ENCODE measurements at regions not wholly inside any gene's neighbourhood (a gene's known extent, or its start where the extent isn't known, plus 50 kb on each side); places are given as distances from the start of the nearest gene placed in this dataset.
A peak's percentile ranks its signal among the peaks of the same experiment; 100 is the strongest.

DNA sequence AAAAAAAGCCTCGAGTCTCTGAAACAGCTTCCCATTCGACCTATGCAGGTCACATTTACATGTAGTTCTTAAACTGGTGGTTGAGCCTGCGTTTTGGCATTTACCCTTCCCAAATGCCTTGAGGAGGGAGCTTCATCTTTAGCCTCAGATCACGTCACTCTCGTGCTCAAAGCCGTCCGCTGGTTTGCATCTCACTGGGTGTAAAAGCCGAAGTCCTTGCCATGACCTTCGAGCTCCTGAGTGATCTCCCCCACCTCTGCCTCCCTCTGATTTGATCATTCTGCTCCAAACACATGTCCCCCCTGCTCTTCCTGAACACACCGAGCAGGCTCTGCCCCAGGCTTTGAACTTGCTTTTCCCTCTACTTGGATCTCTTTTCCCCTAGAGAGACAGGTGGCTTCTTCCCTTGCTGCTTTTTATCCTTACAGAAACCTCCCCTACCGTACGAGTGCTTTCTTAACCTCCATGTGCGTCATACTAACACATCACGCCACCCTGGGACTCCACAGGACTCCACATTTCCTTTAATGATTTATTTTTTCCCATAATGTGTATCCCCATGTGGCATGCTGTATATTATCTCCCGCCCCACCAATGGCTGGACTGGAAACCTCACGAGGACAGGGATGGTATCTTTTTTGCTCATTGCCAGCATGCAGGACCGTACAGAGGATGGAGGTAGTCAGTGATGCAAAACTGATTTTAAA lies 610.7 kb downstream of the VRK1 start:
- H3K4me3 Mint-ChIP-seq = peak overlapping the region; percentile 3
- no peaks in the 10 kb centered on the region for H3K36me3 Mint-ChIP-seq (ENCODE audit: insufficient read depth)
- H3K27ac Mint-ChIP-seq (ENCODE audit: low read depth) = peak overlapping the region; percentile 58
- H3K27me3 Mint-ChIP-seq = no peaks in the 10 kb centered on the region
- ATAC-seq (replicated peaks; ENCODE audit: extremely low read depth, poor library complexity, severe bottlenecking) (no peak), DNase-seq (ENCODE audit: low spot score in 2 of 2) (no peak)
- H3K4me1 Mint-ChIP-seq = peaks cover 31% of the 10 kb centered on the region
- H3K9me3 Mint-ChIP-seq = no peaks in the 10 kb centered on the region

DNA sequence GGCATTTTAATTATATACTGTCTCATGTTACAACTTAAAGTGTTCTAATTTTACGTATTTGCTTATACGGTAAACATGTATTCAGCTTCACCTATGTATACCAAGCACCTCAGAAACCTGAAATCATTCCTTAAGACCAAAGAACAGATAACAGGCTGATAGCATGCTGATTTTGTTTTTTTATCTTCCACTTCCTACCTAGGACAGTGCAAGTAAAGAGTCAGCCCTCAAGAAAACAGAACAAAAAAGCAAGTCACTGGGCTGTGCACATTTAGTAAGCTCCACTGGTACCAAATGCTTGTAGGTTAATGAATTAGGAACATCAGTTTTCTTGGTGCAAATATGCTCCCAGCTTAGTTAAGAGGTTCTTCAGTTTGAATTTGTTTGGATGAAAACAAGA lies 611.3 kb downstream of the VRK1 start:
- peaks cover 31% of the 10 kb centered on the region for H3K4me1 Mint-ChIP-seq
- no peaks in the 10 kb centered on the region for H3K36me3 Mint-ChIP-seq (ENCODE audit: insufficient read depth)
- ATAC-seq (replicated peaks; ENCODE audit: extremely low read depth, poor library complexity, severe bottlenecking) (peak; percentile 46), DNase-seq (ENCODE audit: low spot score in 2 of 2) (no peak)
- peak overlapping the region; percentile 58 for H3K27ac Mint-ChIP-seq (ENCODE audit: low read depth)
- no peaks in the 10 kb centered on the region for H3K27me3 Mint-ChIP-seq
- H3K4me3 Mint-ChIP-seq = peak overlapping the region; percentile 47
- no peaks in the 10 kb centered on the region for H3K9me3 Mint-ChIP-seq

DNA sequence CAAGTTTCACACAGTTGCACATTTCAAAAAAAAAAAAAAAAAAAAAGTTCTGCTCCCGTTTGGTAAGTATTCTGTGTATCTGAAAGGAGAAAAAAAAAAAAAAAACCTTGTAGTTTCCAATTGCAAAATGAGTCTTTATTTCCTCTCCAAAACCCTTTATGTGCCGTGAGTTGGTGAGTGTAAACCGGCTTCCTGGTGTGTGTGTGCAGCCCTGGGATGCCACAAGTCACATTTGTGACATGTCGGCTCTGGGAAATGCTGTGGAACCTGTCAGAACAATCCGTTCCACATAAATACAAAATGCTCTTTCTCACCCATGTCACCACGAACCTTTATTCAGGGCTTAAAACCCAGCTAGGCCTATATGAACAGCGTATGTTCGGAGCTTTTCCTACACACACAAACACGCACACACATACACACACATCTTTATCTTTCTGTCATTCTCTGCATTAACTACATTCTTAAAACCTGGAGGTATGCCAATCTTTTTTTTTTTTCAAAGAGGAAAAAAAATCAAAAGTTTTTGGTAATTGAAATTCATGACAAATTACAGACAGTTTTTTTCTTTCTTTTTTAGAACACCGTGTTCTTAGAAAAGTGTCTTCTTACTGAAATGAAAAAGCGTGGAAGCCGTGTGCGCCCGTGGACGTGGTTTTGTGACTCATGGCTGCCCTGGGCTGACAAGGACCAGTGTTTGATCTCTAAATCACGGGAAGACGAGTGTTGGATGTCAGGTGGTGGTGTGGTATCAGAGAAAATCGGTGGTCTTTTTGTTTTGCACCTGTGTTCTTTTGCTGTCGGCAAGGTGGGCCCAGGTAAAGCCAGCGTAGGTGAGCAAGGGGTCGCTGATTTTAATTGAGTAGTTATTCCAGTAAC lies 612.0 kb downstream of the VRK1 start:
- no peaks in the 10 kb centered on the region for H3K27me3 Mint-ChIP-seq
- ATAC-seq (replicated peaks; ENCODE audit: extremely low read depth, poor library complexity, severe bottlenecking) (peak; percentile 43), DNase-seq (ENCODE audit: low spot score in 2 of 2) (no peak)
- H3K4me1 Mint-ChIP-seq = peaks cover 31% of the 10 kb centered on the region
- H3K36me3 Mint-ChIP-seq (ENCODE audit: insufficient read depth) = no peaks in the 10 kb centered on the region
- H3K4me3 Mint-ChIP-seq = peak overlapping the region; percentile 47
- peak overlapping the region; percentile 58 for H3K27ac Mint-ChIP-seq (ENCODE audit: low read depth)
- no peaks in the 10 kb centered on the region for H3K9me3 Mint-ChIP-seq

DNA sequence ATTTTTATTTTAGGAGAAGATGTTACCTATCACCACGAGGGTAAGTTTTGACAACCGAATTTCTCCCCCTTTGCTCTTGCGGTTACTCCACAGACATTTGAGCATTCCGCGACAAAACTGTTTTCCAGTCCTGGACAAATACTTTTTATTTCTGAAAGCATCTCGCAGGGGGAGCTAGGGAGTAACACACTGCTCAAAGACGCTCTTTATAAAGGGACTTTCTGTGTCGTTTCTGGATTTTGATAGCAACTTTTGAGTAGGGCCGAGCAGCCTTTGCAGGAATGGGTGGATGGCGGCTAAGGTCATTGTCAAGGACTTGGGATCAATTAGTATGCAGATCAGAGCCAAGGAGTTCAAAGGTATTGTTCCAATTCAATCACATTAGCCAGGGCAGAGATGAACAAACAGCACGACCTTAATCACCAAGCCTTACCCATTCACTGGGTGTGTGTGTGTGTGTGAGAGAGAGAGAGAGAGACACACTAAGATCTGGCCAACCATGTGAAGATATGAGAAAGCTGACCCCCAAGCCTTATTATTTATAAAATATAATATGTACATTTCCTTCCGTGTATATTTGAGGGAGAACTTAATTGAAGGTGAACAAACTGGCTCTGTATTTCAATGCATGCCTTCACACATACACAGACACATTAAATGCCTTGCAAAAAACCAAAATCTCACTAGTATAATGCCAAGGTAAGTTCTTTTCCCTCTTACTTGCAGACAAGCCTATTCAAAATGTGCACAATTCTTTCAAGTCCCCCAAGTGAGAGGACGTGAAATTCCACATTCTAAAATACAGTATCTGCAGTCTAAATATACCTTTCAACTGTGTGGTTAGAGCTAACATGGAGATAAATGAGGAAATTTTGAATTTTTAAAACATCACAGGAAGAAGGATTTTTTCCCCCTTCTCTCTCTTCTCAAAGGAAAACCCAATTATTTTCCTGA lies 613.8 kb downstream of the VRK1 start:
- H3K27ac Mint-ChIP-seq (ENCODE audit: low read depth) = no peak overlapping the region

DNA sequence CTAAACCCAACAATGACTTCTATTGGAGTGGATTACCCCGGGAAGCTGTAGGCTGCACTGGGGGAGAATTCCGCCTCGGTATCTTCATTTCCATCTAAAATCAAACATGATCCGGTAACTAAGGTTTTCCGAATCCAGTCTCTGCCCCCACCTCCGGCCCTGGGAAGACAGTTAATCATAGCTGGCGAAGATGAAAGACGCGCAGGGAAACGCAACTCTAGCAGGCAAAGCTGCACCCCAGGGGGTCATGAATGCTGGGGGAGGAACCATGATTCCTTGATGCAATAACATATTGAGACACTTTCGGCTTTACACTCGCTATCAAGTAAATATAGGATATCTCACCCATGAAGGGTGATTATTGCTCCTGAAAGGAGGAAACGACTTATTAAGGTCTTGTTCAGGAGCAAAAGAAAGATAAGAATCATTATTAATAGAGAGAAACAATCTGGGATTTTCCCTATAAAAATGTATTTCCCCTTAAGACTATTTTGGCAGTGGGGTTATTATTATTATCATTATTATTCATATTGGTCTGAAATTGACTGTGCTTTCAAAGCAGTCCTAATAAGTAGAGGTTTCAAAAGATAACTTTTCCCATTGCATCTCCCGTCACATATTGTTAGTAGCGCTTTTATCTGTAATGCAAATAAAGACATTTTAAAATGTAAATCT lies 614.9 kb downstream of the VRK1 start:
- Mint-ChIP-seq H3K4me1 (peaks cover 33% of the 10 kb centered on the region), H3K27ac (ENCODE audit: low read depth) (no peak overlapping the region), H3K36me3 (ENCODE audit: insufficient read depth) (no peaks in the 10 kb centered on the region), H3K27me3 (no peaks in the 10 kb centered on the region), H3K4me3 (no peak overlapping the region), H3K9me3 (no peaks in the 10 kb centered on the region)
- no peak for DNase-seq (ENCODE audit: low spot score in 2 of 2)
- ATAC-seq (replicated peaks; ENCODE audit: extremely low read depth, poor library complexity, severe bottlenecking) = no peak

More for the DNA sequence above, 613.8 kb downstream of the VRK1 start:
- Mint-ChIP-seq H3K4me1 (peaks cover 26% of the 10 kb centered on the region), H3K9me3 (no peaks in the 10 kb centered on the region), H3K4me3 (no peak overlapping the region), H3K27me3 (no peaks in the 10 kb centered on the region), H3K36me3 (ENCODE audit: insufficient read depth) (no peaks in the 10 kb centered on the region)
- DNase-seq (ENCODE audit: low spot score in 2 of 2) (no peak), ATAC-seq (replicated peaks; ENCODE audit: extremely low read depth, poor library complexity, severe bottlenecking) (no peak)

DNA sequence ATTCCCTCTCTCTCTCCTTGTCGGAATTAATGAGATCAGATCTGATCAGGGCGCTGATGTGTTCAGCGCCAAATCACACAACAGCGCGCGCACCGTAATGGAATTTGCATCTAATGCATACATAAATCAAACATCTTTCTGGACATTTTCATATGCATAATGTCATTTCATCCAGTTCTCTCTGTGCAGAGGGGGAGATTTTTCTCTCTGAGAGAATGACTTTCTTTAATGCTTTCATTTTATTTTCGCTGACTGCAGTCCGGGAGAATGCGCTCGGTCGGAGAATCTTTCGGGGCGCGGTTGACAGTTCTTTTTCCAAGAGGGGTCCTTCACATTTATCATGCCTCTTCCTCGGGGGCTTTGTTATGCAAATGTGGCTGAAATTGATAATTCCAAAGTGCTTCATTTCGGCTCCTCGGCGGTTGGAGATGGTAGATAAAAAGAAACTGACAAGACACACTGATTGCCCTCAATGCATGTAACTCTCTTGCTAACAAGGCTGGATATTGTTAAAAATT lies 615.9 kb downstream of the VRK1 start:
- Mint-ChIP-seq H3K36me3 (ENCODE audit: insufficient read depth) (no peaks in the 10 kb centered on the region), H3K4me3 (no peak overlapping the region), H3K9me3 (no peaks in the 10 kb centered on the region), H3K27me3 (no peaks in the 10 kb centered on the region), H3K4me1 (peaks cover 33% of the 10 kb centered on the region), H3K27ac (ENCODE audit: low read depth) (no peak overlapping the region)
- DNase-seq (ENCODE audit: low spot score in 2 of 2) (no peak), ATAC-seq (replicated peaks; ENCODE audit: extremely low read depth, poor library complexity, severe bottlenecking) (no peak)

DNA sequence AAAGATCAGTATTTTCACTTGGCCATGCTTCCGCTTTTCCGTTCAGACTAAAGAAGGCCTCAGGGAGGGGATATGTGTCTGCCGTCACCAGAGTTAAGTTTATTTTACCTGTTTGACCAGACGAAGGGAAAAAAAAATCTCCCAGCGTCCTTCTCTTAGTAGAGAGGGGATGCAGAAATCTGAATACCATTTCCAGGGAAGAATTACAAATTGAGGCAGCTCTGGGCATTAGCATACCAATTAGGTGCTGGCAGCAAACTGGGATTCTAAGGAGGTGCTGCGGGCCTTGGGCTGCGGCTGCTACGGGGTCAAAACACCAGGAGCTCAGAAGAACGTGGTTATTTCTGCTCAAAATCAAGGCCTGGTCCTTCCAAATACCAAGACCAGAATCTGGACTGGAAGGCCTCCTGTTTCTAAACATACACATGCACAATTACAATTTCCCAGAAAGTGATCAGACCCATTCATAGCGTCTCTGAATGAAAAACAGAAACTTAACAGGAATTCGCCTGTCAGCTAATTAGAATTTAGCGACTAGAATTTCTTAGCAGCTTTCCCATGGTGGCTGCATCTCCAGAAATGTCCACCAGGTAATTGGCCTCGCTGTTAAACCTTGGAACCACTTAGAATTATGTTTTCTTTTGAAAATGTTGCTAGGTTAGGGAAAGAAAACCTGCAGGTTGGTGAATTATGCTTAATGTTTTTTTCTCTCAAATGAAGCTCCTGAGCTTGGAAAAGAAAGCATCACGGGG lies 617.0 kb downstream of the VRK1 start:
- no peak overlapping the region for H3K27ac Mint-ChIP-seq (ENCODE audit: low read depth)
- ATAC-seq (replicated peaks; ENCODE audit: extremely low read depth, poor library complexity, severe bottlenecking) (no peak), DNase-seq (ENCODE audit: low spot score in 2 of 2) (no peak)
- no peaks in the 10 kb centered on the region for H3K9me3 Mint-ChIP-seq
- H3K36me3 Mint-ChIP-seq (ENCODE audit: insufficient read depth) = no peaks in the 10 kb centered on the region
- no peaks in the 10 kb centered on the region for H3K27me3 Mint-ChIP-seq
- H3K4me1 Mint-ChIP-seq = peaks cover 23% of the 10 kb centered on the region
- no peak overlapping the region for H3K4me3 Mint-ChIP-seq

DNA sequence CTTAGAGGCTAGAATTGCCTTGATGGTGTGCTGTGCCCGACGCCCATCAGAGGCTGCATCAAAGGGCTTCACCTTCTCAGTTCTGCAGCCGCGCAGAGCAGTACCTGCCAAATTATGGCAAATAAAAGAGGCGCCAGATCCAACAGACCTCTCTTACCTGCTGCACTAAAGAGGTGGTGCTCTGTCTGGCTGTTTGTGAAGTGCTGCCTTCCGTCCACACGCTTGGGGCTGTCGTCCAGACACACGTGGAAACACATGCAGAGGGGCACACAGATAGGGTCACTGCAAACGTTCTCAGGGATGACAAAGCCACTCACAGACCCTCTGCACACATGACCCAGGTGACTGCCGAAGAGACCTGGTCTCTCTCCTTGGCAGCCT lies 617.5 kb downstream of the VRK1 start:
- Mint-ChIP-seq H3K27me3 (no peaks in the 10 kb centered on the region), H3K27ac (ENCODE audit: low read depth) (no peak overlapping the region), H3K36me3 (ENCODE audit: insufficient read depth) (no peaks in the 10 kb centered on the region), H3K4me1 (peaks cover 17% of the 10 kb centered on the region), H3K4me3 (no peak overlapping the region), H3K9me3 (no peaks in the 10 kb centered on the region)
- no peak for ATAC-seq (replicated peaks; ENCODE audit: extremely low read depth, poor library complexity, severe bottlenecking)
- no peak for DNase-seq (ENCODE audit: low spot score in 2 of 2)

DNA sequence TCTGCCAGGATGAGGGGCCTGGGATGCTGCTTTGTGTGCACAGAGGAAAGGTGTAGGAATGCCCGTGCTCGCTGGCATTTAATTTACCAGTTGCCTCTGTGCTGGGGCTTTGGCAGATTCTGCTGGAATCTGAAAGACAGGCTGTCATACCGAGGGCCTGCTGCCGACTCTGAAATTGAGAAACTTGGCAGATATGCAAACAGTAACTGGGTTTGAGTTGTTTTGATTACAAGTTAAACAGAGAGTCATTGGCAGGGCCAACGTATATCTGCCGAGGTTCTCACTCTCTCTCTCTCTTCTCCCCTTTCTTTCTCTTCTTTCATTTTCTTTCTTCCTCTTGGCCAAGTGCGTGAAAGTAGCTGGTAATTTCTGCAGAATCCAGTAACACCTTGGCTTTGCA lies 618.7 kb downstream of the VRK1 start:
- DNase-seq (ENCODE audit: low spot score in 2 of 2) = no peak
- H3K4me3 Mint-ChIP-seq = no peak overlapping the region

DNA sequence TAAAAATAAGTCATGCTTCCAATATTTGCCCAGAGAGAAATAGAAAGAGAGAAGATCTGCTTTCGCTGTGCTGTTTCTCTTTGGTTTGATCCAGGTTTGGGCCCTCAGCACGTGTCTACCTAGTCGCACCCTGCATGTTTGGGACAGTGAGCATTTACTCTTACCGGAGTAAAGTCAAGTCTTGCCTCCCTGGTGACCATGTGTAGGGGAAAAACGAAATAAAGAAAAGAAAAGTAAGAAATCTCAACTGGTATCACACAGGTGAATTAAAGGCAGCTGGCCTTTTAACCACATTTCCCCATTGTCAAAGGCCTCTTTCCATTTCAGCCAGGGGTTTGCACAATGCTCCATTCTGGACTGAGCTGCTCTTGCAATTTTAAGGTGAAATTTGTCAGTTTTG lies 619.4 kb downstream of the VRK1 start:
- no peaks in the 10 kb centered on the region for H3K27me3 Mint-ChIP-seq
- ATAC-seq (replicated peaks; ENCODE audit: extremely low read depth, poor library complexity, severe bottlenecking) (no peak), DNase-seq (ENCODE audit: low spot score in 2 of 2) (no peak)
- peaks cover 13% of the 10 kb centered on the region for H3K4me1 Mint-ChIP-seq
- no peaks in the 10 kb centered on the region for H3K36me3 Mint-ChIP-seq (ENCODE audit: insufficient read depth)
- H3K4me3 Mint-ChIP-seq = no peak overlapping the region
- H3K9me3 Mint-ChIP-seq = no peaks in the 10 kb centered on the region
- H3K27ac Mint-ChIP-seq (ENCODE audit: low read depth) = no peak overlapping the region

More for the DNA sequence above, 618.7 kb downstream of the VRK1 start:
- no peak for ATAC-seq (replicated peaks; ENCODE audit: extremely low read depth, poor library complexity, severe bottlenecking)
- Mint-ChIP-seq H3K9me3 (no peaks in the 10 kb centered on the region), H3K27ac (ENCODE audit: low read depth) (no peak overlapping the region), H3K27me3 (no peaks in the 10 kb centered on the region), H3K4me1 (peaks cover 13% of the 10 kb centered on the region), H3K36me3 (ENCODE audit: insufficient read depth) (no peaks in the 10 kb centered on the region)

DNA sequence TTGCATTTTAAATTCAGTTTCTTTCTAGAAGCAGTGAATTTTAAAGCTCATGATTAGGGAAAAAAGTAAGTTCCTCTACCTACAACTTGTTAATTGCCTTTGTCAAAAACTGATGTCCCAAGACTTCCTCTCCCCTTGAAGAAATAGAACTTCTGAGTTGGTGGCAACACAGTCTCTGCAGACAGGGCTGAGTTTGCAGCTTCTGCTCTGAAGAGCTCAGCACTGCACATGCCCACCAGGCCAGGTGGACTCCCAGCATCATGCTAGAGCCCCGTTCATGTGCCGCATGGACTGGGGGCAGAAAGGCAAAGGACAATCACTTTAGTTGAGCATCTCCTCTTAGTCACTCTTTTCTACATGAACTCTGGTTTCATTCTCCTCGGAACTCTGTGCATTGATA lies 620.1 kb downstream of the VRK1 start:
- Mint-ChIP-seq H3K9me3 (no peaks in the 10 kb centered on the region), H3K27ac (ENCODE audit: low read depth) (no peak overlapping the region), H3K4me3 (no peak overlapping the region), H3K27me3 (no peaks in the 10 kb centered on the region), H3K36me3 (ENCODE audit: insufficient read depth) (no peaks in the 10 kb centered on the region), H3K4me1 (peaks cover 13% of the 10 kb centered on the region)
- ATAC-seq (replicated peaks; ENCODE audit: extremely low read depth, poor library complexity, severe bottlenecking) (no peak), DNase-seq (ENCODE audit: low spot score in 2 of 2) (no peak)

All from central memory CD8-positive, alpha-beta T cell (primary cell).